NAMALWA (cell line): ENCODE measurements at regions not wholly inside any gene's neighbourhood (a gene's known extent, or its start where the extent isn't known, plus 50 kb on each side); places are given as distances from the start of the nearest gene placed in this dataset.

Source experiments
- DNase-seq: peaks from one replicate; pipeline ENCODE4 v3.0.0-alpha.2; 2015; ENCODE audit warnings: low spot score

DNA sequence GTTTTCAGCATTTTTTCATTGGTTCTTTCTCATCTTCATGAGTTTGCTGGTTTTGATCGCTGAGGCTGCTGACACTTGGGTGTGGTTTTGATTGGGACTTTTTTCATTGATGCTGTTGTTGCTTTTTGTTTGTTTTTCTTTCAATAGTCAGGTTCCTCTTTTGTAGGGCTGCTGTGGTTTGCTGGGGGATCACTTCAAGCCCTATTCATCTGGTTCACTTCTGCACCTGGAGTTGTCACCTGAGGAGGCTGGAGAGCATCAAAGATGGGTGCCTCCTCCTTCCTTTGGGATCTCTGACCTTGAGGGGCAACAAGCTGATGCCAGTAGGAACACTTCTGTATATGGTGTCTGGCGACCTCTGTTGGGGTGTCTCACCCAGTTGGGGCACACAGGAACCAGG is 1279.9 kb upstream of the TMPRSS15 start:
- no peak for DNase-seq

GRCh38 chr21:19684328-19684727 is 1280.7 kb upstream of the TMPRSS15 start:
- DNase-seq, result no peak

DNA sequence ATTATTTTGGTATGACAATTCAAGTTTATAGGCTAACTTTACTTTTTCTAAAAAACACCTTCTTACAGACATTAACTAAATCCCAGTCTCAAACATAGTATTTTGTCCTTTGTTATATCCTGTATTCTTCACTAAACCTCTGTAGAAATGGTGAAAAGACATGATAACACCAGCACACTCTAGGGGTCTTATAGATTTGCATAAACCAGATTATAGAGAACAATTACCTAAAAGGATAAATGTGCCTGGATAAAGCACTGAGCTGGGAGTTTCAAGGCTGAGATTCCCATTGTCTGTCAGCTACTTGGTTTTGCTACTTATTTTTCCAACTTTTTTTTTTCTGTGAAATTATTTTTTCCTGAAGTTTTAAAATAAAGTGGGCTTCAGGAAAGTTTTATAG is 1288.6 kb upstream of the TMPRSS15 start:
- no peak for DNase-seq

GRCh38 chr21:19695796-19696195 is 1292.2 kb upstream of the TMPRSS15 start:
- no peak for DNase-seq

DNA sequence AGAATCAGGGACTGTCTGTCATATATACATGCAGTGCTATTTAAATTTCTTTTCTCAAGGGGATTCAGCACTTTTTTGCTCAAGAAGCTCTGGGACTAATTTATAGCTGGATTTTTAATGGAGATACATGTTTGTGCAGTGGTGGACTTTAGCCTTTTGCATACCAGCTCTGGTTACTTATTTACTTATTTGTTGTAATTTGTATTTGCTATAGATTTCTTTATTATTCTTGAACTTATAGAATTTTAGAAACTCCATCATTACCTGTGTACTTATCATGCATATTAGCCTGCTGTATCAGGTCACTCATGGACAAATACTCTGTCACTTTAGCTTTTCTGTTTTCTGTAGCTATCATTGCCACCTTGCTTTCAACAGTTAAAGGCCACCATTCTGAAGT is 1296.9 kb upstream of the TMPRSS15 start:
- DNase-seq, result no peak

DNA sequence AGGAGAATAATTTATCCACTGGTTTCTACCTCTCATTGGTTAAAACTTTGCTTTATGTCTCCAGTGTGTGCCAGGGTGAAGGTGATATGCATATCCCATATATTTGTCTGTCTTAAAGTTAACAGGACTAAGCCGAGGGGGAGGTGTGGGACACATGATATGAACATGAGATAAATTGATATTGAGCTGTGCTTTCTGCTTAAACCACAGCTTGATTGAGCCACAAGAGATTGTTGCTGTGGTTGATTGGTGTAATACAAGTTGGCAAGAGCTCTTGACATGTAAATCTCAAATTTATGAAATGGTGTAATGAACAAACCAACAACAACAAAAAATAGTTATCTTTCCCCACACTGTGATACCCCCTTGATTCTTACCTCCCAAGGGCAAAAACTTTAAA is 1295.5 kb upstream of the NCAM2 start:
- no peak for DNase-seq

- DNase-seq, result no peak
These were observed 1293.4 kb upstream of the NCAM2 start for GRCh38 chr21:19704832-19705231.

GRCh38 chr21:19712441-19712840 is 1285.8 kb upstream of the NCAM2 start:
- no peak for DNase-seq

DNA sequence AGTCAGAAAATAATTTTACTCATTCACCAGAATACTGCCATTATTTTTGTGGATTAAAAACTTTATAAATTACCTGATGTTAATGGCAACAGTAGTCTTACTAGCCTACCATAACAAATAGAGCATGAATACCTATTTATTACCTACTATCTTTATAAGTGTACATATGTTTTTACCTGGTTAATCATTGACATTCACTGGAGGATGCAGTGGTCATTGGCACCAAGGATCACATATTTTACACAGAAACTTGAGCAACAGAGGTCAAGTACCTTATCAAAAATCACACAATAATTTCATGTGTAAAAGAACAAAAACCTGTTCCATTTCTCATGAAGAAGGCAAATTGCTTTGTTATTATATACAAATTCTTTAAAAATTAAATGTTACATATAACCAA is 1284.9 kb upstream of the NCAM2 start:
- DNase-seq, result no peak

DNA sequence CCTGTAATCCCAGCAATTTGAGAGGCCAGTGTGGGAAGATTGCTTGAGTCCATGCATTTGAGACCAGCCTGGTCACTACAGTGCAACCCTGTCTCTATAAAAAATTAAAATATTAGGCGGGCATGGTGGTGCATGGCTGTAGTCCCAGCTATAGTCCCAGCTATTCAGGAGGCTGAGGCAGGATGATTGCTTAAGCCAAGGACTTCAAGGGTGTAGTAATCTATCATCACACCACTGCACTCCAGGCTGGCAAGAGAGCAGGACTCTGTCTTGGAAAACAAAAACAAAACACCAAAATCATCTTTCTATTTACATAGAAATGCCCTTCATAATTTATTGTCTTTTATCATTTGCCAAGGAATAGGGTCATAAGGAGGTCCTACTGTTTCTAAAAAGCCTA is 1274.1 kb upstream of the NCAM2 start:
- no peak for DNase-seq

GRCh38 chr21:19731251-19731650 is 1267.0 kb upstream of the NCAM2 start:
- no peak for DNase-seq

DNA sequence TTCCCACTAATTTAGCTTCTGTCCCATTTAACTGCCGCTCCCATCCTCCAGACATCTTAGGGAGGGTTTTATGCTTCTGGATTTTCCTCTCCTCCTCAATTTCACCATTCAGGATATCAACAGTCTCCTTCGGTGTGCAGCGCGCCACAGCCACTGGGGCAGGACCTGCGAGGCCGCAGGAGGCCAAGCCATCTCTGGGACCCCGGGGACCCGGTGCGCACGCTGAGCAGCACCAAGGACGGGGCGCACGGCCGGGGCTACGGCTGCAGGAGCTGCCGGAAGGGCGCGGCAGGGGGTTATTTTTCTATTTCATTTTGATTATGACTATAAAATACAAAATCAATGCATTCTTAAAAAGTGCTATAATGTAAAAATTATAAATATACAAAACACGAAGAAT is 1238.4 kb upstream of the NCAM2 start:
- no peak for DNase-seq

GRCh38 chr21:19767546-19767945 is 1230.7 kb upstream of the NCAM2 start:
- no peak for DNase-seq

DNA sequence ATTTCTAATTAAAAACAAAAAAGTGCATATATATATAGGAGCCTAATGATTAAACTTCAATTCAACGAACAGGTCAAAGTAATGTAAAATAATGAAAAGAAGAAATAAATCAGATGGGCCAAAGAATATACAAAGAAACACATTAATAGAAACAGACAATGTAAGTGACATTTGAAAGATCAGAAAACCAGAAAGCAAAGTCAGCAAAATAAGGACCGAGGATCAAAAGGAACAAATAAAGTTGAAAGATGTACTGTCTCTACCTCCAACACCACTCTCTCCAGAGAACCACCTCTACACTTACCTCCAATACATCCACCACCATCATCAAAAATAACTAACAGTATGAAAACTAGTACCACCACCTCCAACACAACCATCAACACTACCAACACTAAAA is 1226.3 kb upstream of the NCAM2 start:
- DNase-seq, result no peak

GRCh38 chr21:19776076-19776475 is 1222.1 kb upstream of the NCAM2 start:
- no peak for DNase-seq

- DNase-seq, result no peak
These were observed 1216.1 kb upstream of the NCAM2 start for GRCh38 chr21:19781881-19782652.

DNA sequence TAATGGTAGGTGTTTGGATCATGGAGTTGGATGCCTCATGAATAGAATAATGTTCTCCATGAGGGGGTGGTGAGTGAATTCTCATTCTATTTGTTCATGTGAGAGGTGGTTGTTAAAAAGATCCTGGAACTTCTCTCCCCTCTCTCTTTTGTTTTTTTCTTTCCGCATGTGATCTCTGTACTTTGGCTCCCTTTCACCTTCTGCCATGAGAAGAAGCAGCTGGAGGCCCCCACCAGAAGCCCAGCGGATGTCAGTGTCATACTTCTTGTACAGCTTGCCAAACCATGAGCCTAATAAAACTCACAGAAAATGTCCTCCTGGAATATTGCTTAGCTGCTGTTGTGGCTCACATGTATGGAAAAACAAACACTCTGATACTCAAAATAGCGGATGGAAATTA is 1212.3 kb upstream of the NCAM2 start:
- no peak for DNase-seq

- no peak for DNase-seq
These were observed 1206.2 kb upstream of the NCAM2 start for GRCh38 chr21:19792004-19792403.

DNA sequence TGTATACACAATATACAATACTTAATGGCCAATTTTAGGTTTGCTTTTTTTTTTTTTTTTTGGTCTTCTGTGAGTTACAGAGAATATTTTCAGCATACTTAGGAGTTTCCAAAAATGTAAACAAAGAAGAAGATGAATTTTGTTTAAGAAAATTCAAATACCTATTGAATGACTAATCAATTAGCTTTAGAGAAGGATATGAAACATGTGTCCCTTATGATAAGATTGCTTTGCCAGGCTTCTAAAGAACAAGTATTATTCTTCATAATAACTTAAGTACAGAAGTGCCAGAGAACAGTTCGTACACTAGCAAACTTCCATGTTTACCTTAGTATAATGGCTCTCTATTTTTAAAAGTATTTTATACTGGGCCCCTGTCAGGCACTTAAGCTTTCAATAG is 1191.0 kb upstream of the NCAM2 start:
- no peak for DNase-seq

DNA sequence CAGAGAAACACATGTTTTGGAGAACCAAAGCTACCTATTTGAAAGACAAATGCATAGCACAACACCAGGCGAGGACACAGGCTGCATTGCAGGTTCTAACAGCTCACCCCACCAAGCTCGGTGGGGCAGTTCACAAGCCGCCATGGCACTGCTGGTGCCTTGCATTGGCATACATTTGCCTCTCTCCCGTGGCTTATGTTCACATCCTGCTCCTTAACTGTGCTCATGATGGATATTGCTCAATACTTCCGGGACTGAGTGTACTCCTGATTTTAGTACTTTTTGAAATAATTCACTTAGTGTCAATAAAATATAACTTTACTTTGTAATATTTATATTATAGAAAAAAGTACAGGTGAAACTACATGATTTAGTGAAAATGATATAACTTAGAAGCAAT is 1187.4 kb upstream of the NCAM2 start:
- no peak for DNase-seq

DNA sequence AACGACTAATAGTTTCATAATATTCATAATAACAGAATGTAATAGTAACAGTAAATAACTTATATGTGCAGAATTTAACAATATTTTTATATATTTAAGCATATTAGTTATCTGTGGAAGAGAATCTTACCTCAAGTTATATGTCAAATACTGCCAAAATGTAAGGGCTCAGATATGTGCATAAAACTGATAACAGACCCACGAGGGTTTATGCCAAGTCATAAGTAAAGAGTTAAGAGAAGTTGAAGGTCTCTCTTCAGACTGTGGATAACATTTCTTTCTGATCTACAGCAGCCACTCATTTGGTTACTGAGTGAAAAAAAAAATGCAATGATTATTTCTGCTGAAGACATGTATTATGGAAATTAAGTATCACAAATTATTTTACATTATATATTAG is 1167.8 kb upstream of the NCAM2 start:
- no peak for DNase-seq

DNA sequence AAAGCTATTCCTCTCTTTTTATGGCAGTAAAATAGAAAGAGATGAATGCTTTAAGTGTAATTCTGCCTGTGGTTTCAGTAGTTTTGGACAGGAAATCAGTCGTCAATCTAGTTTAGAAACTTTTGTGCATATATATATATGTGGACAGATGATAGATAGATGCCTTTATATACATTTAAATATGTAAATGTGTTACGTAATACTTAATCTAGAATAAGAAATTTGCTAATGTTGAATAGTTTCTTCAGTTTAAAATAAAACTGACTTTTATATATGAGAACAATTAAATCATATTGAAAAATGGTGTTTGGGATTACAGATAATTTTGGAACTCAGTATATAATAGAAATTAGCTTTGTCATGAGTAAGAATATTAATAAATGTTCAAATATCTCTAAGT is 1165.7 kb upstream of the NCAM2 start:
- DNase-seq, result no peak

GRCh38 chr21:19833082-19833481 is 1165.1 kb upstream of the NCAM2 start:
- peak; percentile 3 for DNase-seq

DNA sequence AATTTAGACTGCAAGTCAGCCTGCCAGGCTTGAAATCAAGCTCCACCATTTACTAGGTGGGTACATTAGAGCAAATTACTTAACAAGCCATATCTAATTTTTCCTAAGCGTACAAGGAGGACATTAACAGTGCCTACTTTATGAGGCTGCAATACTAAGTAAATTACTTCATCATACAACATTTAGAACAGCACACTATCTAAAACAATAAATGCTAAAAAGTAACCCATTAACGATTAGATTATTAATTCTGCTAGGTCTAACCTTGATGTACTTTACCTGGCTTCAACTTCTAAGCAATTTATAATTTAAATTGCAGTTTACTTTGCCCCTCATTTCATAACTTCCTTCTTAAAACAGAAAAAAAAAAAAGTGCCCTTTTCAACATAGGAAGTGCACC is 1155.6 kb upstream of the NCAM2 start:
- DNase-seq, result no peak

DNA sequence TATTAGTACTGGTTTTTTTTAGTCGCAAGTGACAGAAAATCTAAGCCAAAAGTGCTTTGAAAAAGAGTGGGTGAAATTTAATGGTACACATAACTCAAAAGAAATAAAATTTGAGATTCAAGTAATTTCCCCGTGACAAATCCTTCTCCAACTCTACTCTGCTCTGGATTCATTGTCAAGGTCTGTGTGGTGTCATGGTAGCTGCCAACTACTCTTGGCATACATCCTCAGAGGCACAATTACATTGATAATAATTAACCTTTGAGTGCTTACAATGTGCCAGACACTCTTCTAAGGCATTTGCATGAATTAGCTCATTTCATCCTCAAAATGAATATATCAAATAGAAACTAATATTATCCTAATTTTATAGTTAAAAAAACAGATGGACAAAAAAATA is 1153.9 kb upstream of the NCAM2 start:
- no peak for DNase-seq
